CD4-positive, CD25-positive, alpha-beta regulatory T cell (primary cell): ENCODE measurements at regions not wholly inside any gene's neighbourhood (a gene's known extent, or its start where the extent isn't known, plus 50 kb on each side); places are given as distances from the start of the nearest gene placed in this dataset.

Experiments used
- ATAC-seq, 2 donors: fragments of 150-1000 bp; cut with Tn5 transposase; one replicate each; pipeline ENCODE4 v1.10.0; 2021; ENCODE audit warnings: low read depth in 2 of 2, moderate number of reproducible peaks in 2 of 2, moderate library complexity in 1 of 2
- DNase-seq, 3 donors: peaks; one replicate each; pipeline versions ENCODE4 v3.0.0 to v3.0.0-alpha.2; 2012 to 2022; ENCODE audit warnings: mixed read lengths in 1 of 3
- H3K27ac ChIP-seq: one replicate; pipeline ENCODE4 v1.7.0; 2013; ENCODE audit warnings: mild to moderate bottlenecking, low read length; ENCODE audit not compliant: insufficient read depth, poor library complexity, severe bottlenecking
- H3K27me3 ChIP-seq: one replicate; pipeline ENCODE4 v1.7.0; 2013; ENCODE audit warnings: low read length; ENCODE audit not compliant: control insufficient read depth, insufficient read depth
- H3K36me3 ChIP-seq: one replicate; pipeline ENCODE4 v1.7.0; 2013; ENCODE audit warnings: mild to moderate bottlenecking, low read length, moderate library complexity; ENCODE audit not compliant: control insufficient read depth, insufficient read depth
- H3K4me1 ChIP-seq: 2 replicates; pipeline ENCODE4 v1.7.0; 2013; ENCODE audit warnings: mild to moderate bottlenecking, low read length; ENCODE audit not compliant: insufficient read depth, control insufficient read depth, poor library complexity, severe bottlenecking
- H3K4me3 ChIP-seq: one replicate; pipeline ENCODE4 v1.7.0; 2013; ENCODE audit warnings: low read depth, mild to moderate bottlenecking, low read length, moderate library complexity
- H3K9me3 ChIP-seq, 2 experiments: 1 replicate in 1 of 2; 2 replicates in 1 of 2; pipeline ENCODE4 v1.7.0; 2013; ENCODE audit warnings: low read length in 2 of 2, mild to moderate bottlenecking in 1 of 2, moderate library complexity in 1 of 2; ENCODE audit not compliant: control insufficient read depth in 2 of 2
- H3K27ac Mint-ChIP-seq, 3 donors: one replicate each; pipeline ENCODE4 v1.8.0; 2020 to 2022; ENCODE audit warnings: mild to moderate bottlenecking in 3 of 3, mixed read lengths in 3 of 3, moderate library complexity in 2 of 3
- H3K27me3 Mint-ChIP-seq: one replicate; pipeline ENCODE4 v1.8.0; 2022; ENCODE audit warnings: mild to moderate bottlenecking, mixed read lengths
- H3K36me3 Mint-ChIP-seq: one replicate; pipeline ENCODE4 v1.8.0; 2020; ENCODE audit warnings: mixed read lengths
- H3K4me1 Mint-ChIP-seq, 4 donors: one replicate each; pipeline ENCODE4 v1.8.0; 2020 to 2022; ENCODE audit warnings: mixed read lengths in 4 of 4, mild to moderate bottlenecking in 1 of 4
- H3K4me3 Mint-ChIP-seq, 4 donors: one replicate each; pipeline ENCODE4 v1.8.0; 2020 to 2022; ENCODE audit warnings: mild to moderate bottlenecking in 4 of 4, mixed read lengths in 4 of 4, moderate library complexity in 3 of 4
- H3K9me3 Mint-ChIP-seq, 7 donors: one replicate each; pipeline ENCODE4 v1.8.0; 2020 to 2022; ENCODE audit warnings: mixed read lengths in 7 of 7, mild to moderate bottlenecking in 3 of 7, moderate library complexity in 2 of 7

DNA sequence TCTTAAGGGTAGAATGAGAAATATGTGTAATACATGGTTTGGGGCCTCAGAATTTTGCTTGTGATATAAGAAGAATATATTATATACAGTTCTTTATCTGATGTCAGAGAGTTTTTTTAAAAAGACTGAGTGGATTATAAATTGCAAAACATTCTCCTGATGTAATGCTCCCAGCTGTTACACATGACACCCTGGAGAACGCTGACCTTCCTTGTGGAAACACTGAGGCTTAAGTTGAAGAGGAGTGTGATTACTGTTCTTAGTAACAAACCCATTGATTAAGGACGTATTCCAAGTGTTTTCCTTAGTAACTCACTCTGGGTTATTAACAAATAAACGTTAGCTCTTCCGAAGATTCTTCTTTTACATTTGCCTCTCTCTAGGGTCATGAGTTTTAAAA, 1069.3 kb upstream of the CNTNAP5 start:
- no peak overlapping the region for H3K4me3 ChIP-seq
- no peaks in the 10 kb centered on the region for H3K36me3 ChIP-seq
- Mint-ChIP-seq H3K4me1 (no peaks in the 10 kb centered on the region), H3K4me3 (no peak overlapping the region), H3K36me3 (no peaks in the 10 kb centered on the region), H3K9me3 (peaks cover 0 to 14% (median 10%) of the 10 kb centered on the region in 7 donors), H3K27me3 (no peaks in the 10 kb centered on the region), H3K27ac (no peak overlapping the region)
- H3K4me1 ChIP-seq: no peaks in the 10 kb centered on the region
- no peak for DNase-seq
- no peak for ATAC-seq
- no peaks in the 10 kb centered on the region for H3K27me3 ChIP-seq
- H3K9me3 ChIP-seq: peaks cover 0 to 11% of the 10 kb centered on the region in 2 experiments
- no peak overlapping the region for H3K27ac ChIP-seq

DNA sequence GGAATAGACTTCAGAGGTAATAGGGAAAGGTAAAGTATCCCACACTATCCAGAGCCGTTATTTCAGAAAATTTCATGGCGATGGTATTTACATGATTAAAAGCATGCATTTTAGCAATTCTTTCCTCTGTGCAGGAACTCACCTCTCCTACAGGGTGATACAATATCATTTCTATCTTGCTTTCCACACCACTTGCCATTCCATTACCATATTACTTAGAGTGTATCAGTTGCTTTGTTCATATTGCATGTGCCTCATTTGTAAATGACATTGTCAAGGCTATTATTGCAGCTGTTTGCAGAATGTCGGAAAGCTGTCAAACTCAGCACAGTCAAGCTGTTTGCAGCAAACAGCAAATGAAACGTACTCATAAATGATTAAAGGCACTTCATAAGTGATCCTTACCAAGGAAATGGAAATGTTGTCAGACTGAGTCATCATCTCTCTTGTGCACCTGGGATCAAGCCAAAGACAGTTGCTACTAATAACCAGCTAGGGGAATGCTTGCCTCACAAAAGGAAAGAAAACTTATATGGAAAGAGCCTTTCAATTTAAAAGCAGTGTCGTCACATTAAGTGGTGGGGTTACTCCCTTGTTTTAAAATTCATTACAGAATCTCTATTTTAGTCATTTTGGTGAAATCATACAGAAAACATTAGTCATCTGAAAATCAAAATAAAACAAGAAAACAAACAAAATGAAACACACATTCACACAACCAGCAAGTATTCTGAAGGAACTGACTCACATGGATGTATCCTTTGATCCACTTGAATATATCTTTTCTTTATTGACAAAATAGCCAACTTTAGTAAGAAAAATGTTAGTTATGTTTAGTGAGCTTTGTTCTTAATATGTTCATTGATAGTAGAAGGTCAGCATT, 1064.1 kb upstream of the CNTNAP5 start:
- H3K9me3 ChIP-seq: peaks cover 0 to 7% of the 10 kb centered on the region in 2 experiments
- no peaks in the 10 kb centered on the region for H3K36me3 Mint-ChIP-seq
- no peak overlapping the region for H3K27ac Mint-ChIP-seq
- H3K27me3 ChIP-seq: no peaks in the 10 kb centered on the region
- no peaks in the 10 kb centered on the region for H3K4me1 Mint-ChIP-seq
- no peaks in the 10 kb centered on the region for H3K27me3 Mint-ChIP-seq
- no peak for DNase-seq
- peaks cover 2 to 13% (median 6%) of the 10 kb centered on the region in 7 donors for H3K9me3 Mint-ChIP-seq
- no peaks in the 10 kb centered on the region for H3K4me1 ChIP-seq
- ATAC-seq: no peak
- no peak overlapping the region for H3K4me3 Mint-ChIP-seq
- H3K4me3 ChIP-seq: no peak overlapping the region
- no peak overlapping the region for H3K27ac ChIP-seq
- H3K36me3 ChIP-seq: no peaks in the 10 kb centered on the region

DNA sequence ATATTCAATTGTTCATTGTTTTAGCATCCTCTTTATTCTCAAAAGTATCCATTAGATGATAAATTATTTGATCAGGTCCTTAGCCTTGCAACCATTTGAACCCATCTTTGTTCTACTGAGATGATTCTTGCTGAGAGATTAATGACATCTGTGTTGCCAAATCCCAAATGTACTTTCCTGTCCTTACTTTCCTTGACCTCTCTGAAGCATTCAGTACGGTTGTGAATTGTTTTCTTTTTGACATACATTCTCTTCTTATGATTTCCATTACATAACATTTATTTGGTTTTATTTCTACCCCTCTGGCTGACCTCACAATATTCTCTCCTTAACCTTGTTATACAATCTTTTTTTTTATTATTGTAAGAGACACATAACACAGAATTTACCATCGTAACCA, 1058.6 kb upstream of the CNTNAP5 start:
- H3K36me3 Mint-ChIP-seq: no peaks in the 10 kb centered on the region
- no peaks in the 10 kb centered on the region for H3K4me1 Mint-ChIP-seq
- H3K4me3 Mint-ChIP-seq: no peak overlapping the region
- no peak overlapping the region for H3K4me3 ChIP-seq
- H3K27me3 ChIP-seq: no peaks in the 10 kb centered on the region
- H3K36me3 ChIP-seq: no peaks in the 10 kb centered on the region
- H3K4me1 ChIP-seq: no peaks in the 10 kb centered on the region
- ATAC-seq (no peak), DNase-seq (no peak)
- no peaks in the 10 kb centered on the region for H3K27me3 Mint-ChIP-seq
- no peak overlapping the region for H3K27ac Mint-ChIP-seq
- no peak overlapping the region for H3K27ac ChIP-seq
- H3K9me3 Mint-ChIP-seq: peaks cover 0 to 19% (median 5%) of the 10 kb centered on the region in 7 donors
- H3K9me3 ChIP-seq: peaks cover 0 to 13% of the 10 kb centered on the region in 2 experiments

DNA sequence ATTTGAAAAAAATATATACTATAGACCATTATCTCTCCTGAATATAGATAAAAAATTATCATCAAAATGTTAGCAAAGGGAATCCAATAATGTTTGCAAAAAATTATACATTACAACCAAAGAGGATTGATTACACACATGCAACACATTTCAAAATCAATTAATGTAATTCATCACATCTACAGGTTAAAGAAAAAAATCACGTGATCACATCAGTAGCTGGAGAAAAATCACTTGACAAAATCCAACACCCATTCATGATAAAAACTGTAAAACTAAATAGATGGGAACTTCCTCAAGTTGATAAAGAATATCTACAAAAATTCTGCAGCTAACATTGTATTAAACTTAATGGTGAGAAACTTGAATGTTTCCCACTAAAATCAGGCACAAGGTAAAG, 1047.5 kb upstream of the CNTNAP5 start:
- no peak overlapping the region for H3K4me3 Mint-ChIP-seq
- Histone ChIP-seq H3K27me3 (no peaks in the 10 kb centered on the region), H3K4me1 (no peaks in the 10 kb centered on the region), H3K4me3 (no peak overlapping the region), H3K9me3 (peaks cover 2 to 6% of the 10 kb centered on the region in 2 experiments), H3K36me3 (no peaks in the 10 kb centered on the region), H3K27ac (no peak overlapping the region)
- ATAC-seq (no peak), DNase-seq (no peak)
- no peak overlapping the region for H3K27ac Mint-ChIP-seq
- H3K36me3 Mint-ChIP-seq: no peaks in the 10 kb centered on the region
- peaks cover 1 to 19% (median 2%) of the 10 kb centered on the region in 7 donors for H3K9me3 Mint-ChIP-seq
- no peaks in the 10 kb centered on the region for H3K27me3 Mint-ChIP-seq
- H3K4me1 Mint-ChIP-seq: no peaks in the 10 kb centered on the region

DNA sequence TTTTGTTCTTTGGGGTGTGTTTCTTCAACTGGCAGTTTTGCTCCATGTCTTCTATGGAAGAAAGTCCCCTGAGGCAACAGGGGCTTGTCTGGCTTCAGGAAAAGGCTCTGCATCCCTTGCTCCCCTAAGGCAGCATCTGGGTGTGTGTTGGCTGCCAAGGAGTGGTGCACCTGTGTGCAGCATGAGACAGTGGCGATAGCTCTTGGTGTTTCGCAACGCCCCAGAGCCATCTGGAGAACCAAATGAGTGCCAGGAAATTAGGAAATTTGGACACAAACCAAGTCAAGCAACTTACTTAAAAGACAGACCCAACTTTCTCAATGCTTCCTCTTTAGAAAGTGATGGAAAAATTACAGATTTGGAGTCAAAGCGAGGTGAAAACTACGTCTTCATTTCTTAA, 1044.4 kb upstream of the CNTNAP5 start:
- Histone ChIP-seq H3K36me3 (no peaks in the 10 kb centered on the region), H3K9me3 (peaks cover 2 to 6% of the 10 kb centered on the region in 2 experiments), H3K27me3 (no peaks in the 10 kb centered on the region), H3K4me3 (no peak overlapping the region), H3K4me1 (no peaks in the 10 kb centered on the region), H3K27ac (no peak overlapping the region)
- no peak for ATAC-seq
- Mint-ChIP-seq H3K36me3 (no peaks in the 10 kb centered on the region), H3K27ac (no peak overlapping the region), H3K27me3 (no peaks in the 10 kb centered on the region), H3K4me3 (no peak overlapping the region), H3K9me3 (peaks cover 0 to 31% (median 3%) of the 10 kb centered on the region in 7 donors), H3K4me1 (no peaks in the 10 kb centered on the region)
- no peak for DNase-seq

DNA sequence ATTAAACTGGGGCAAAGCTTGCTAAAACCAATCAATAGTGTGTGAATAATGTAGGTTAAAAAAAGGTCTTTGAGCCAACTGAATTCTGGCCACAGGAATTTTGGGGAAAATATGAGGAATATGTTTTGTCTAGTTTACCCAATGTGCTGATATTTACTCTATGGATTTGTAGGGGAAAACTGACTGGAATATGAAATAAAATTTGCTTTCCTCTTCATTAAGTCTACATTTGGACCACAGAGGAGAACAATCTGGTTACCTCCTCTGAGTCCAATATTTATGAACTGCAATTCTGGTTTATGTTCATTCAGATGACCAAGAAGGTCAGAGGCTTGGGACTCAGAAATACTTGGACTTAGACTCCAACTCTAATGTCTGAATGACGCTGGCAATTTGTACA, 1042.2 kb upstream of the CNTNAP5 start:
- Mint-ChIP-seq H3K36me3 (no peaks in the 10 kb centered on the region), H3K9me3 (peaks cover 0 to 26% (median 6%) of the 10 kb centered on the region in 7 donors), H3K4me3 (no peak overlapping the region), H3K4me1 (no peaks in the 10 kb centered on the region), H3K27me3 (no peaks in the 10 kb centered on the region), H3K27ac (no peak overlapping the region)
- Histone ChIP-seq H3K27me3 (no peaks in the 10 kb centered on the region), H3K9me3 (peaks cover 2 to 6% of the 10 kb centered on the region in 2 experiments), H3K27ac (no peak overlapping the region), H3K4me3 (no peak overlapping the region), H3K36me3 (no peaks in the 10 kb centered on the region), H3K4me1 (no peaks in the 10 kb centered on the region)
- DNase-seq (no peak), ATAC-seq (no peak)

DNA sequence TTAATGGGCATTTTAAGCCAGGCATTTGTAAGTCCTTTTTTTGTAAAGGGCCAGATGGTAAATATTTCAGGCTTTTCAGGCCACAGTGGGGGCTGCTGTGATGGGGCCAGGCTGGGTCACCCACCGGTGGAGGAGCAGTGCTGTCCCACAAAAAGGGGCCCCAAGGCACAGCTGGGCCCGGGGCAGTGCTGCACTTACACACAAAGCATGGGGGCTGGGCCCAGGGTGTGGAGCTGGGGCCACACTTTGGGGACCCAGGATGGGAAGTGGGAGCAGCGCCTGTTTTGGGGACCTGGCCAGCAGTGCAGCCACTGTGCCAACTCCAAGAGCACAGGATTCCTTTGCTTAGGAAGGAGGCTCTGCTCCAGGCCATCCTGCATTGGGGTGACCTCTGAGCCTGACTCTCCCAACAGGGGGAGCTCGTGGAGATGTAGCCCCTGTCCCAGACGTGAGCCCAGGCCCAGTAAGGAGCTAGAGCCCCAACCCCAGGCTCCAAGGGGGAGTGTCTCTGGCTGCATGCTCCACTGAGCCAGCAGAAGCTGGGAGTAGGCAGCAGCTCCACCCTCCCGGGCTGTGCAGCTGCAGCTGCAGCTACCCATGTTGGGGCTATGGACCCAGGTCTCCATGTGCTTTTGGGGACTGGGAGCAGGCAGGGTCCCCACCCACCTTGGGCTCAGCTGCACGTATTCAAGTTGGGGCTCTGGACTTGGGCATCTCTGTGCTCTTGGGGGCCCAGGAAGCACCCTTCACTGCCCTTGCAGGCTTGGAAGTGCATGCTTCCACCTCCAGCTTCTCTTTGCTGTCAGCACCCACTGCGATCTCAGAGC, 1036.5 kb upstream of the CNTNAP5 start:
- H3K27me3 ChIP-seq: no peaks in the 10 kb centered on the region
- H3K4me3 ChIP-seq: no peak overlapping the region
- no peaks in the 10 kb centered on the region for H3K36me3 Mint-ChIP-seq
- H3K27ac ChIP-seq: no peak overlapping the region
- H3K36me3 ChIP-seq: no peaks in the 10 kb centered on the region
- DNase-seq: no peak
- H3K27me3 Mint-ChIP-seq: no peaks in the 10 kb centered on the region
- no peaks in the 10 kb centered on the region for H3K4me1 ChIP-seq
- ATAC-seq: no peak
- no peaks in the 10 kb centered on the region for H3K4me1 Mint-ChIP-seq
- H3K27ac Mint-ChIP-seq: no peak overlapping the region
- H3K9me3 Mint-ChIP-seq: peaks cover 0 to 15% (median 8%) of the 10 kb centered on the region in 7 donors
- peaks cover 0 to 4% of the 10 kb centered on the region in 2 experiments for H3K9me3 ChIP-seq
- no peak overlapping the region for H3K4me3 Mint-ChIP-seq
